HG03196 (cell line): ENCODE measurements at regions not wholly inside any gene's neighbourhood (a gene's known extent, or its start where the extent isn't known, plus 50 kb on each side); places are given as distances from the start of the nearest gene placed in this dataset.
A peak's percentile ranks its signal among the peaks of the same experiment; 100 is the strongest.
"Not testable (repeated sequence)": the region's sequence is repeated elsewhere in the genome, so short reads cannot be mapped to it uniquely, and the experiment has no call there.

Experiments used
- ATAC-seq: cut with Tn5 transposase; IDR thresholded peaks from one replicate; pipeline ENCODE4 v1.9.1; 2021; ENCODE audit not compliant: unreplicated experiment

DNA sequence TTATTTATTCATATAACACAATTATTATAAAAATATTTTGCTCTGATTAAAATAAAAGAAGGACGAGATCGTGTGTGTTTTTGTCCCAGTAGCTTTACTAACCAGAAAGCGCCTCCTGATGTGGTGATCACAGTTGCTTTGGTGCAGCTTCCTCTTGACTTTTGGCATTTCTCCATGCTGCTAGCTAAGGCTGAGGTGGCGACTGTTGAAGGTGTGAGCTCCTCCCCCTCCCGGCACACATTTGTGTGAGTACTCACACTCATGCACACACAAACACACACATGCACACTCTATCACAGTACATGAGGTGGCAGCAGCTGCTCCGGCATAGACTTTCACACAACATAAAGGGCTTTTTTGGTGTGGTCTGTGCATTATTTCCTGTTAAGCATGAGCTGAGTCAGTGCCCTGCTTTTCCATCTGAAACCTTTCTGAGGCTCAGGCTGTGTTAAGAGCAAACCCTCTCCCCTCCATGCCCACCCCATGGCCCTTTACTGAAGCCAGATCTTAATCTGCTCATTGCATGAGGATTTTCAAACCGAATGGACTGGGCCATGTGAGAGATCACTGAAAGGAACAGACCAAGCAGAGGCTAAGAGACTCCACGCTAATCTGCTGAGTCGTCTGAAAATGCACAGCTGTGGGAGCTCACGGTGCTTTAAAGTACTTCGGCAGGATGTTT, 53.3 kb downstream of the FOXD4L1 start:
- peak; percentile 64 for ATAC-seq

DNA sequence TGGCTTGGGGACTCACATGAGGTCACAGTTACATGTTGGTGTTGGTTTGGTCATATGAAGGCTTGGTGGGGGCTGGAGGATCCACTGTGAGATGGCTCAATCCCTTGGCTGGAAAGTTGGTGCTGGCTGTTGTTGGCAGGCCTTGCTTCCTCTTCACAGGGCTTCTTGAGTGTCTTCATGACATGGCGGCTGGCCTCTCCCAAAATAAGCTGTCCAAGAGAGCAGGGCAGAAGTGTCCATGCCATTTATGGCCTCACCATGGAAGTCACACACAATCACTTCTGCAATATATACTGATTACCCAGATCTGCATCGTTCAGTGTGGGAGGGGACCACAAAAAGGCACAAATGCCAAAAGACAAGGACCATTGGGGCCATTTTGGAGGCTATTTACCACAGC, 61.4 kb downstream of the FOXD4L1 start:
- not testable (repeated sequence) for ATAC-seq

DNA sequence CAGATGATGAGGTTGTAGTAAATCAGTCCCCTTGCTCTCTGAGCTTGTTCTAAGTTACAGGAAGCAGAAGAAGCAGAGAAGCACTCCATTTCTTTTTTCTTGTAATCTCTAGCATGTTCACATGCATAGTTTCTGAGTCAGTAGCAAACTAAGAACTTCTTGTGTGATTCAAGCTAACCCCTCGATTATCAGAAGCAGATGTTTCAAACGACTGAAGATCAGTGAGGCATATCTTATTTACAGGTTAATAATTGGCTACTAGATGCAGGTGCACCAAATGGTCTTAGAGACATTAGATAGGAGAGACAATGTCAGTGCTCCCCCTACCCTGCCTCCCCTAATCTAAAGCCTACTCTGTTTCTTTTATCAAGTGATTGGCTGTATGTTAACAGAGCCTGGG, 64.2 kb downstream of the FOXD4L1 start:
- ATAC-seq = peak; percentile 68

GRCh38 chr2:113566674-113567480, 60.2 kb upstream of the RABL2A start:
- not testable (repeated sequence) for ATAC-seq

GRCh38 chr2:113567481-113567849, 59.6 kb upstream of the RABL2A start:
- ATAC-seq = not testable (repeated sequence)

DNA sequence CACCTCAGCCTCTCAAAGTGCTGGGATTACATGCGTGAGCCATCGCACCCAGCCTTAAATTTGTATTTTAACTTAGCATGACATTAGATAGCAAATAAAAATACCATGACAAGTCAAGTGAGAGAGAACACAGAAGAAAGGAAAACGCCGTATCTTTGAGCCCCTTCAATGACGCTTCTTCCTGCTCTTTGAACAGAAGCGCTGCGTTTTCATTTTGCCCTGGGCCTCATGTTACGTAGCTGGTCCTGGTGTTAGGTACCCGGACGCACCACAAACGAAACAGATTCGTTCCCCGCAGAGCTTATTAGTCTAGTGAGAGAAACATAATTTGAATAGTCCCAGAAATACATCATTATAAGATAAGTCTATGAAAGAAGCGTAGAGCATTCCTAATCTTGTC, 58.8 kb upstream of the RABL2A start:
- not testable (repeated sequence) for ATAC-seq

DNA sequence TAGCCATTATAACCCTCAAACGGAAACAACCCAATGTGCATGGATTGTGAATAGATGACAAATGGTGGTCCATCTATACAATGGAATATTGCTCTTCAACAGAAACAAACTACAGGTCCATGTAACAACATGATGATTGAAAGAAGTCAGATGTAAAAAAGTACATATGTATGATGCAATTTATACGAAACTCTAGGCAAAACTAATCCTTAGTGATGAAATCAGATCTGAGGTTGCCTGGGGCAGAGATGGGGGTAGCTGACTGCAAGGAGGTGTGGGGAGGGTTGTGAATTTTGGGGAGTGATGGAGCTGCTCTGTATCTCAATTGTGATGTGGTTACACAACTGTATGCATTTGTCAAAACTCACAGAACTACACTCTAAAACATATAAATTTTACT, 57.0 kb upstream of the RABL2A start:
- ATAC-seq = not testable (repeated sequence)

DNA sequence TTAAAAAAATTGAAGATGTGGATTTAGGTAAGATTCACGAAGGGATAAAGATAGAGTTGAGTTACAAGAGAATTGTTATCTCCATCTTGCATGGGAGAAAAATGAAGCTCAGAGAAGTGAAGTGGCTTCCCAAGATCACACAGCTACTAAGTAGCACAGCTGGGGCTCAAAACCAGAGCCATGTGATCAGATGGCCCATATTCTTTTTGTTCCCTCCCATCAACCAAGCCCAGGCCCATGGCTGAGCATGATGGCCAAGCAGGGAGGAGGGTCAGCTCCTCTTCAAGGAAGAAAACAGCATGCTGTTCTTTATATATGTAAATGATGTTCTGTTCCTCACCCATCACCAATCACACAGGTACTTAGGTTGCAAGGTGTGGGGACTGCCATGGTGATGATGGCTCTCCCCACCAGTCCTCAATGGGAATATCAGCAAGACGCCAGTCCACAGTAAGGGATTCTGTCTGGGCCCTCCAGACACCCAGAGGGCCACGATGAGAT, 56.5 kb upstream of the RABL2A start:
- not testable (repeated sequence) for ATAC-seq

GRCh38 chr2:113571482-113572068, 55.5 kb upstream of the RABL2A start:
- not testable (repeated sequence) for ATAC-seq

GRCh38 chr2:113575721-113576120, 51.3 kb upstream of the RABL2A start:
- not testable (repeated sequence) for ATAC-seq

GRCh38 chr2:113576353-113576752, 50.7 kb upstream of the RABL2A start:
- ATAC-seq = not testable (repeated sequence)
